Mesenchymal stem cell (in vitro differentiated cells and primary cell): ENCODE measurements at regions not wholly inside any gene's neighbourhood (a gene's known extent, or its start where the extent isn't known, plus 50 kb on each side); places are given as distances from the start of the nearest gene placed in this dataset.

Source experiments
- DNase-seq: peaks from one replicate; pipeline ENCODE4 v3.0.0-alpha.2; 2013
- H2AFZ ChIP-seq: one replicate; pipeline ENCODE4 v1.6.1; 2013; ENCODE audit warnings: low read depth, mild to moderate bottlenecking, control low read depth, inconsistent platforms, low read length, moderate library complexity
- H2AK5ac ChIP-seq: 2 replicates; pipeline ENCODE4 v1.6.1; 2013; ENCODE audit warnings: low read length, moderate library complexity, mild to moderate bottlenecking, inconsistent platforms; ENCODE audit not compliant: severe bottlenecking
- H2BK120ac ChIP-seq: one replicate; pipeline ENCODE4 v1.6.1; 2013; ENCODE audit warnings: low read depth, mild to moderate bottlenecking, inconsistent platforms, low read length, moderate library complexity
- H2BK12ac ChIP-seq, 2 experiments: one replicate each; pipeline ENCODE4 v1.6.1; 2013; ENCODE audit warnings: inconsistent platforms in 2 of 2, low read length in 2 of 2, mild to moderate bottlenecking in 2 of 2, moderate library complexity in 2 of 2, control low read depth in 1 of 2
- H2BK15ac ChIP-seq: one replicate; pipeline ENCODE4 v1.6.1; 2013; ENCODE audit warnings: mild to moderate bottlenecking, low read depth, inconsistent platforms; ENCODE audit not compliant: poor library complexity, severe bottlenecking
- H2BK5ac ChIP-seq: 2 replicates; pipeline ENCODE4 v1.6.1; 2013; ENCODE audit warnings: low read depth, mild to moderate bottlenecking, low read length, control low read depth, inconsistent platforms; ENCODE audit not compliant: poor library complexity, severe bottlenecking
- H3K14ac ChIP-seq, 2 experiments: one replicate each; pipeline ENCODE4 v1.6.1; 2013; ENCODE audit warnings: inconsistent platforms in 2 of 2, low read length in 2 of 2, control low read depth in 1 of 2, mild to moderate bottlenecking in 1 of 2, moderate library complexity in 1 of 2
- H3K18ac ChIP-seq, 2 experiments: one replicate each; pipeline ENCODE4 v1.6.1; 2013; ENCODE audit warnings: inconsistent platforms in 2 of 2, low read length in 2 of 2, control low read depth in 1 of 2, low read depth in 1 of 2, mild to moderate bottlenecking in 1 of 2
- H3K23ac ChIP-seq, 2 experiments: one replicate each; pipeline ENCODE4 v1.6.1; 2013; ENCODE audit warnings: inconsistent platforms in 2 of 2, low read length in 2 of 2, mild to moderate bottlenecking in 2 of 2, moderate library complexity in 2 of 2, control low read depth in 1 of 2
- H3K27ac ChIP-seq: 2 replicates; pipeline ENCODE4 v1.5.1; 2013; ENCODE audit warnings: mild to moderate bottlenecking, moderate library complexity, low read length, control low read depth, inconsistent platforms; ENCODE audit not compliant: poor library complexity, severe bottlenecking
- H3K27me3 ChIP-seq, 2 experiments: 2 replicates each; pipeline versions ENCODE4 v1.6.1 to v1.7.0; 2013; ENCODE audit warnings: low read length in 2 of 2, mild to moderate bottlenecking in 2 of 2, moderate library complexity in 2 of 2, control low read depth in 1 of 2, inconsistent platforms in 1 of 2; ENCODE audit not compliant: control insufficient read depth in 1 of 2, insufficient read depth in 1 of 2
- H3K36me3 ChIP-seq, 2 experiments: 2 replicates each; pipeline versions ENCODE4 v1.6.1 to v1.7.0; 2013; ENCODE audit warnings: low read length in 2 of 2, control low read depth in 1 of 2, inconsistent platforms in 1 of 2, low read depth in 1 of 2, mild to moderate bottlenecking in 1 of 2; ENCODE audit not compliant: insufficient read depth in 2 of 2, control insufficient read depth in 1 of 2
- H3K4ac ChIP-seq, 2 experiments: one replicate each; pipeline ENCODE4 v1.6.1; 2013; ENCODE audit warnings: inconsistent platforms in 2 of 2, low read length in 2 of 2, mild to moderate bottlenecking in 2 of 2, moderate library complexity in 2 of 2, control low read depth in 1 of 2, low read depth in 1 of 2
- H3K4me1 ChIP-seq: 2 replicates; pipeline ENCODE4 v1.6.1; 2013; ENCODE audit warnings: low read depth, low read length, control low read depth; ENCODE audit not compliant: control insufficient read depth, insufficient read depth
- H3K4me2 ChIP-seq: 2 replicates; pipeline ENCODE4 v1.6.1; 2013; ENCODE audit warnings: low read length, mild to moderate bottlenecking, inconsistent platforms; ENCODE audit not compliant: poor library complexity, severe bottlenecking
- H3K4me3 ChIP-seq, 2 experiments: 2 replicates each; pipeline versions ENCODE4 v1.5.1 to v1.7.0; 2013; ENCODE audit warnings: low read length in 2 of 2, mild to moderate bottlenecking in 2 of 2, control low read depth in 1 of 2, low read depth in 1 of 2; ENCODE audit not compliant: insufficient read depth in 1 of 2
- H3K79me1 ChIP-seq: replicated peaks from 2 replicates; pipeline ENCODE4 v1.6.1; 2013; ENCODE audit warnings: mild to moderate bottlenecking, control low read depth, low read length, inconsistent platforms; ENCODE audit not compliant: poor library complexity, severe bottlenecking
- H3K9ac ChIP-seq: 2 replicates; pipeline ENCODE4 v1.7.0; 2013; ENCODE audit warnings: mild to moderate bottlenecking, low read length, moderate library complexity
- H3K9me3 ChIP-seq: 2 replicates; pipeline ENCODE4 v1.7.0; 2013; ENCODE audit warnings: mild to moderate bottlenecking, low read length; ENCODE audit not compliant: control insufficient read depth
- H4K8ac ChIP-seq: one replicate; pipeline ENCODE4 v1.6.1; 2013; ENCODE audit warnings: inconsistent platforms, mild to moderate bottlenecking, low read length, moderate library complexity
- H4K91ac ChIP-seq: one replicate; pipeline ENCODE4 v1.6.1; 2013; ENCODE audit warnings: mild to moderate bottlenecking, low read length, inconsistent platforms
- WGBS: methylation state at CpG from one replicate; pipeline ENCODE4 v1.1.7; 2013; ENCODE audit warnings: mixed read lengths; 5-methylcytosine and 5-hydroxymethylcytosine counted together

DNA sequence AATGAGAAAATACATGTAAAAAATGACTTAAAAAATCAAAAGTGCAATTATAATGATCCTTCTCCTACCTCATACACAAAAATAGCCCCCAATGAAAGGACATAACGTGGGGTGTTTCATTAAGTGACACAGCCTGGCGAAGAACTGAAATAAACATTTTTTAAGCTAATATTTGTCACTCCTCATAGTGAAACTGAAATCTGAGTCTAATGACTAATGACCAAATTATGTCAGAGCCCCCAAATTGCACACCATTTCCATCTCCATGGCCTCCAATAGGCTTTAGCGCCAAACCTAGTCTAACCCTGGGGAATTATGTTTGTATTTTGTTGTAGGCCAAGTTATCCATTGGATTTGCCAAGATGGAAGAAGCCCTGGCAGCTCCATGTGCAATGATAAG, 119.1 kb downstream of the WT1 start:
- Histone ChIP-seq H3K4me2 (no peak overlapping the region), H3K18ac (no peak overlapping the region), H3K14ac (no peak overlapping the region), H4K91ac (no peak overlapping the region), H3K27me3 (peaks cover 14% of the 10 kb centered on the region in 2 experiments), H3K79me1 (no peaks in the 10 kb centered on the region), H3K9ac (no peak overlapping the region), H3K9me3 (no peaks in the 10 kb centered on the region), H4K8ac (no peak overlapping the region), H3K23ac (no peak overlapping the region), H2BK12ac (no peak overlapping the region), H3K27ac (no peak overlapping the region), H2AK5ac (no peak overlapping the region), H2BK5ac (no peak overlapping the region), H3K36me3 (no peaks in the 10 kb centered on the region), H3K4me3 (no peak overlapping the region), H2BK120ac (no peak overlapping the region), H3K4me1 (no peaks in the 10 kb centered on the region), H2BK15ac (no peak overlapping the region), H2AFZ (no peak overlapping the region), H3K4ac (peak overlapping the region in 1 of 2 experiments; percentile 51)
- WGBS, result 90% methylated on average over 3 of the region's 3 CpGs
- no peak for DNase-seq

DNA sequence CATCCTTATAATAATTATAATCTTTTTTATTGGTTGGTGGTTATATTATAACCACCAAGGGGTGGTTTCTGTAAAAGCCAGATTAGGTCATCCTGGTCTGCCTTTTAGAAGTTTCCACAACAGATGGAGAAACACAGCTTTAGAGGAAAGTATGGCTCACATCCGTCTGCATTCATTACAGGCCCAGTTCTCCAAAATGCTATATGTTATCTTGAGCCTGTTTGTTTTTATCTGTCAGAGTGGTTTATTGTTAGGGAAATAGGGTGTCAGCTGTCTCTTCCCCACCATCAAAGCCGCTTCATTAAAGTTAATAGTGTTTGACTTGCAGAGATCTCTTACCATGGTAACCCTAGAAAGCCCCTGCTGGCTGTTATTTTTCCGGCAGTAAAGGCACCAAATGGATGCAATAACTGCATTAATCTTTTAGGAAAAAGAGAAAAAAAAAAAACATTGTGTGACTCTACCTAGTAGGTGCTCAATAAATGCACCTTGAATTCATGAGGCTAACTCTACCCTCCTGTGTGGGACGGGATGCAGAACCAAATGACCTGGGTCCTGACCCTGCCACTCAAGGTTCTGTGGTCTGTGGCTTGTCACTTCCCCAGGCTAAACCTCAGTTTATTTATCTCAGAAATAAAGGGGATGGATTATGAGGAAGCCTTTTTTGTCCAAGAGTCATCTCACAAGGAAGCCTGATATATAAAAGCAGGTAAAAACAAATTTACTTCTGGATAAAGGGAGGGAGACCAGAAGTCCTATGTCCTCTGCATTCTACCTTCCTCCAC, 118.3 kb downstream of the WT1 start:
- WGBS, result 39% methylated on average over 2 of the region's 4 CpGs

DNA sequence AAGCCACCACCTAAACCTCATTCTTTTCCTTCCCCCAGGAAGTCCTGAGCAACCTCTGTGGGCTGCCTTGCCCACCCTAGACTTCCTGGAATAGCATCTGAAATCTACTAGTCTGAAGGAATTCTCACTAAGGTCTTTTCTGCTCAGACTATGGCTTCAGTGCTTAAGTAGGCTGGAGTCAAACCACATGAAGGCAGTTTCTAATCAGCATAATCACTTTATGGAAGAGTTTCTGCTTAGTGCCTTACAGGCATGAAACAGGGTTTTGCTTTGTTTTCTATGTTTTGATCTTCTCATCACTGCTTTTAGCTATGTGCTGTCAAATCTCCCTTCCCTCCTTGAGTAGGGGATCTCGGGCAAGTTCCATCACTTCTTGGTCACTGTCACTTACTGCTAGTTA, 117.7 kb downstream of the WT1 start:
- Histone ChIP-seq H4K91ac (no peak overlapping the region), H3K36me3 (no peaks in the 10 kb centered on the region), H3K9me3 (no peaks in the 10 kb centered on the region), H3K23ac (no peak overlapping the region), H3K9ac (no peak overlapping the region), H4K8ac (no peak overlapping the region), H3K4me2 (no peak overlapping the region), H2BK5ac (no peak overlapping the region), H3K14ac (no peak overlapping the region), H3K18ac (no peak overlapping the region), H3K79me1 (no peaks in the 10 kb centered on the region), H3K4me1 (no peaks in the 10 kb centered on the region), H3K27me3 (peaks cover 20 to 24% of the 10 kb centered on the region in 2 experiments), H2AFZ (no peak overlapping the region), H3K4me3 (no peak overlapping the region), H2BK15ac (no peak overlapping the region), H2BK12ac (no peak overlapping the region), H3K27ac (no peak overlapping the region), H2BK120ac (no peak overlapping the region), H2AK5ac (no peak overlapping the region), H3K4ac (no peak overlapping the region)
- DNase-seq, result no peak
- 96% methylated on average over 1 of the region's 1 CpG for WGBS

More for the DNA sequence above, 118.3 kb downstream of the WT1 start:
- H3K27me3 ChIP-seq, result peaks cover 17 to 18% of the 10 kb centered on the region in 2 experiments
- no peaks in the 10 kb centered on the region for H3K4me1 ChIP-seq
- no peak overlapping the region for H2BK120ac ChIP-seq
- H3K14ac ChIP-seq, result no peak overlapping the region
- no peak overlapping the region for H3K4ac ChIP-seq
- no peaks in the 10 kb centered on the region for H3K79me1 ChIP-seq
- no peak overlapping the region for H4K91ac ChIP-seq
- no peak overlapping the region for H3K23ac ChIP-seq
- no peaks in the 10 kb centered on the region for H3K36me3 ChIP-seq
- H3K18ac ChIP-seq, result no peak overlapping the region
- no peak overlapping the region for H3K9ac ChIP-seq
- no peaks in the 10 kb centered on the region for H3K9me3 ChIP-seq
- no peak overlapping the region for H2BK12ac ChIP-seq
- no peak overlapping the region for H3K4me3 ChIP-seq
- no peak overlapping the region for H2BK15ac ChIP-seq
- H2BK5ac ChIP-seq, result no peak overlapping the region
- no peak overlapping the region for H3K27ac ChIP-seq
- no peak overlapping the region for H3K4me2 ChIP-seq
- H2AFZ ChIP-seq, result no peak overlapping the region
- peak; percentile 54 for DNase-seq
- H4K8ac ChIP-seq, result no peak overlapping the region
- H2AK5ac ChIP-seq, result no peak overlapping the region

DNA sequence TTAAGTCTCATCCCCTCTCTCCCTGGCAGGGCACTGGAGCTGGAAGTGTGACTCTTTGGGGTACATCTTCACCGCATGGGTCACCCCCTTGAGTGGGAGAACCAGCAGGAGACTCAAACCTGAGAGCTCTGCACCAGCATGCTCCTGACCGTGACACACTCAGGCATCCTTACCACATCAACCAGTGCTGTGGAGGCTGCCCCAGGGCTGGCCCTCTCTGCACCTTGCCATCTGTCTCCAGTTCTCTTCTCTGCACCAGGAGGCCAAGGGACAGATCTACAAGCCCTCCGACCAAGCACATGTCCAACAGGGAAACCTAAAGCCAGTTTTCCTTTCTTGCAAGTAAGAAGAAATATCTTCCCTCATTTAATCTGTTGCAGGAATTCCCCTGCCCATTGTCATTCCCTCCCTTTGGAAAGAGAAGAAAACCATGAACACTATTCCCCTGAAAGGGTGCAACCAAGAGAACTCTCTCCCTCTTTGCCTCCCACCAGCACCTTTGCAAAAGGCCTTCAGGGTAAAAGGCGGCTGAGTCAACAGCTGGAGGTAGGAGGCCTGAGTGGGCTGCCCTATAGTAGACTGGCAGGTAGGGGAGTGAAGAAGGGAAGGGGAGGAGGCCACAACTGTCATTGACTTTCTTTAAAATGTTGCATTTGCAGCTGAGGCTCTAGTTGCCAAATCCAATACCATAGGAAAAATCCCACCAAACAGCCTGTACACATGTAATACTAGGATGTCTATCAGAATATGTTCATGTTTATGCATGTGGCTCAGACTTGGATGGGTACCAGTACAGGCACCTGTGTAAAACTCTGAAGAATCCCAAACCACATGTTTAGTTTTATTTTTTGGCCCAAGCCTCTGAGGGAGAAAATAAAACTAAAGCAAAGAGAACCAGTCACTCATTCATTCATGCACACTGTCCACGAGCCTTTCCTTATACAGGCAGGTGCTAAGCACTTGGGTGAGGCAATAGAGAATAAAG, 117.0 kb downstream of the WT1 start:
- no peak overlapping the region for H2AK5ac ChIP-seq
- H2AFZ ChIP-seq, result no peak overlapping the region
- no peak overlapping the region for H2BK12ac ChIP-seq
- no peak overlapping the region for H2BK120ac ChIP-seq
- H3K4me2 ChIP-seq, result no peak overlapping the region
- H2BK15ac ChIP-seq, result no peak overlapping the region
- no peak overlapping the region for H3K9ac ChIP-seq
- H3K4ac ChIP-seq, result no peak overlapping the region
- WGBS, result 95% methylated on average over 4 of the region's 5 CpGs
- H3K9me3 ChIP-seq, result no peaks in the 10 kb centered on the region
- H3K14ac ChIP-seq, result no peak overlapping the region
- H4K91ac ChIP-seq, result peak overlapping the region; percentile 27
- H4K8ac ChIP-seq, result no peak overlapping the region
- H3K79me1 ChIP-seq, result no peaks in the 10 kb centered on the region
- no peaks in the 10 kb centered on the region for H3K4me1 ChIP-seq
- H3K23ac ChIP-seq, result no peak overlapping the region
- H3K27ac ChIP-seq, result no peak overlapping the region
- H2BK5ac ChIP-seq, result no peak overlapping the region
- DNase-seq, result no peak
- H3K18ac ChIP-seq, result no peak overlapping the region
- no peak overlapping the region for H3K4me3 ChIP-seq
- H3K27me3 ChIP-seq, result peaks cover 20 to 24% of the 10 kb centered on the region in 2 experiments
- H3K36me3 ChIP-seq, result no peaks in the 10 kb centered on the region
